Erythroblast (primary cell): ENCODE measurements at regions not wholly inside any gene's neighbourhood (a gene's known extent, or its start where the extent isn't known, plus 50 kb on each side); places are given as distances from the start of the nearest gene placed in this dataset.
"Not testable (repeated sequence)": the region's sequence is repeated elsewhere in the genome, so short reads cannot be mapped to it uniquely, and the experiment has no call there.

ENCODE experiments used
- GATA1 ChIP-seq: IDR thresholded peaks from 2 replicates; pipeline ENCODE4 v1.6.1; 2011; ENCODE audit warnings: low read depth, mild to moderate bottlenecking, control low read depth, low read length, moderate library complexity
- POLR2A ChIP-seq: IDR thresholded peaks from 2 replicates; pipeline ENCODE4 v1.6.1; 2011; ENCODE audit warnings: mild to moderate bottlenecking, low read length

DNA sequence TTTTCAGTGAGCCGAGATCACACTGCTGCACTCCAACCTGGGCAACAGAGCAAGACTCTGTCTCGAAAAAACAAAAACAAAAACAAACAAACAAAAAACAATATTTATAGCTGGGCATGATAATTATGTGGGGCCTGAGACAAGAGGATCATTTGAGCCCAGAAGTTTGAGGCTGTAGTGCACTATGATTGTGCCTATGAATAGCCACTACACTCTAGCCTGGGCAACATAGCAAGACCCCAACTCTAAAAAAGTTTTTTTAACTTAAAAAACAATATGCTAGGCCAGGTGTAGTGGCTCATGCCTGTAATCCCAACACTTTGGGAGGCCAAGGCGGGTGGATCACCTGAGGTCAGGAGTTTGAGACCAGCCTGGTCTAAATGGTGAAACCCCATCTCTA, 77.9 kb upstream of the LRPPRC start:
- not testable (repeated sequence) for TF ChIP-seq POLR2A, GATA1
